HG02678 (cell line): ENCODE measurements at regions not wholly inside any gene's neighbourhood (a gene's known extent, or its start where the extent isn't known, plus 50 kb on each side); places are given as distances from the start of the nearest gene placed in this dataset.
"Not testable (repeated sequence)": the region's sequence is repeated elsewhere in the genome, so short reads cannot be mapped to it uniquely, and the experiment has no call there.

Experiments used
- ATAC-seq: cut with Tn5 transposase; IDR thresholded peaks from one replicate; pipeline ENCODE4 v1.9.1; 2021; ENCODE audit warnings: mild to moderate bottlenecking, moderate library complexity; ENCODE audit not compliant: unreplicated experiment

GRCh38 chr2:181789827-181790448, 101.6 kb upstream of the ITPRID2 start:
- no peak for ATAC-seq

- peak; percentile 94 for ATAC-seq
Measured at GRCh38 chr2:181790716-181791649, 100.5 kb upstream of the ITPRID2 start.

- ATAC-seq: no peak
Measured at GRCh38 chr2:181792906-181793305, 98.6 kb upstream of the ITPRID2 start.

GRCh38 chr2:181798022-181798421, 93.5 kb upstream of the ITPRID2 start:
- no peak for ATAC-seq

- ATAC-seq: not testable (repeated sequence)
Measured at GRCh38 chr2:181802300-181802699, 89.2 kb upstream of the ITPRID2 start.

GRCh38 chr2:181803903-181804799, 87.4 kb upstream of the ITPRID2 start:
- not testable (repeated sequence) for ATAC-seq

GRCh38 chr2:181805228-181806038, 86.1 kb upstream of the ITPRID2 start:
- ATAC-seq: no peak

GRCh38 chr2:181806039-181806392, 85.5 kb upstream of the ITPRID2 start:
- no peak for ATAC-seq

- no peak for ATAC-seq
Measured at GRCh38 chr2:181807526-181807925, 84.0 kb upstream of the ITPRID2 start.

- no peak for ATAC-seq
Measured at GRCh38 chr2:181810823-181811695, 80.5 kb upstream of the ITPRID2 start.

GRCh38 chr2:181812106-181812743, 79.3 kb upstream of the ITPRID2 start:
- ATAC-seq: no peak

- no peak for ATAC-seq
Measured at GRCh38 chr2:181814057-181814491, 77.5 kb upstream of the ITPRID2 start.

GRCh38 chr2:181817509-181817908, 74.0 kb upstream of the ITPRID2 start:
- no peak for ATAC-seq

- ATAC-seq: no peak
Measured at GRCh38 chr2:181818058-181818680, 73.4 kb upstream of the ITPRID2 start.

- ATAC-seq: no peak
Measured at GRCh38 chr2:181818840-181819239, 72.7 kb upstream of the ITPRID2 start.

GRCh38 chr2:181821049-181821448, 70.5 kb upstream of the ITPRID2 start:
- no peak for ATAC-seq

GRCh38 chr2:181822097-181822496, 69.4 kb upstream of the ITPRID2 start:
- ATAC-seq: no peak

GRCh38 chr2:181823405-181823804, 68.1 kb upstream of the ITPRID2 start:
- no peak for ATAC-seq
